GM23338 (cell line): ENCODE measurements at regions not wholly inside any gene's neighbourhood (a gene's known extent, or its start where the extent isn't known, plus 50 kb on each side); places are given as distances from the start of the nearest gene placed in this dataset.

Experiments used
- CREB1 ChIP-seq: fragments of 250-450 bp; sonication (Bioruptor Pico); IDR thresholded peaks from 2 replicates; pipeline ENCODE4 v1.5.0; 2020; ENCODE audit warnings: low read depth, mild to moderate bottlenecking, moderate library complexity
- ETS1 ChIP-seq: IDR thresholded peaks from 2 replicates; pipeline ENCODE4 v1.6.1; 2016; ENCODE audit warnings: antibody characterized with exemption
- JUNB ChIP-seq: IDR thresholded peaks from one replicate; pipeline ENCODE4 v1.6.1; 2016; ENCODE audit warnings: antibody characterized with exemption; ENCODE audit not compliant: unreplicated experiment
- NANOG ChIP-seq: IDR thresholded peaks from 2 replicates; pipeline ENCODE4 v1.6.1; 2016; ENCODE audit warnings: antibody characterized with exemption, borderline replicate concordance
- POLR2AphosphoS5 ChIP-seq: IDR thresholded peaks from 2 replicates; pipeline ENCODE4 v1.6.1; 2016; ENCODE audit warnings: antibody characterized with exemption, low read depth
- REST ChIP-seq: IDR thresholded peaks from one replicate; pipeline ENCODE4 v1.6.1; 2018; ENCODE audit warnings: antibody characterized with exemption; ENCODE audit not compliant: unreplicated experiment
- ZNF462 ChIP-seq: fragments of 250-450 bp; sonication (Bioruptor Pico); IDR thresholded peaks from 2 replicates; pipeline ENCODE4 v1.5.0; 2020; ENCODE audit warnings: mild to moderate bottlenecking, moderate library complexity

GRCh38 chr6:97913721-97914120 lies 630.7 kb upstream of the MMS22L start (continued):
- no peak for TF ChIP-seq ZNF462 (CRISPR knock-in tag)
- TF ChIP-seq REST = no peak
- TF ChIP-seq JUNB = no peak
- TF ChIP-seq CREB1 (CRISPR knock-in tag) = no peak
- TF ChIP-seq NANOG = no peak
- no peak for TF ChIP-seq ETS1
- TF ChIP-seq POLR2AphosphoS5 = no peak
